Upper lobe of left lung (tissue), 4 donors: ENCODE measurements at regions not wholly inside any gene's neighbourhood (a gene's known extent, or its start where the extent isn't known, plus 50 kb on each side); places are given as distances from the start of the nearest gene placed in this dataset.

ENCODE experiments used
- POLR2A ChIP-seq, 4 donors: fragments of 450-650 bp; IDR thresholded peaks; one replicate each; pipeline ENCODE4 v1.5.1; 2016 to 2017; ENCODE audit warnings: antibody characterized with exemption in 4 of 4, mild to moderate bottlenecking in 2 of 4
- TF ChIP-seq, protein P1 (sequence below), 6 experiments: fragments of 450-650 bp in 4 of 6; fragments of 200-600 bp in 2 of 6; sonication (generic) in 2 of 6; IDR thresholded peaks; one replicate each; pipeline ENCODE4 v1.5.1; 2016 to 2019; ENCODE audit warnings: antibody characterized with exemption in 6 of 6

DNA sequence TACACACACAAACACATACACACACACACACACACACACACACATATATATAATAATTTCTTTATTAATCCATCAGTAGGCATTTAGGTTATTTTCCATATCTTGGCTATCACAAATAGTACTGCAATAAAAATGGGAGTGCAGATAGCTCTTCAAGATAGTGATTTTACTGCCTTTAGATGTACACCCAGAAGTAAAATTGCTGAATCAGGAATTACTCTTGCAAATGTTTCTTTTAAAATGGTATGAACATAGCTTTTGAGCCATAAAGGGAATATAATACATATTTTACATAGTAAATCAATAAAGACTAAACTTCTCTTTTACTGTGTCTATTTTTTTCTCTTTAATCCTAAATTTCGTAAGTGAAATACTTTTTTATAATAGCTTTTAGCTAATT lies 1251.1 kb downstream of the ZPLD1 start:
- no peak for TF ChIP-seq POLR2A (IDR thresholded peaks at IDR 0.05)
- TF ChIP-seq, protein P1, sequence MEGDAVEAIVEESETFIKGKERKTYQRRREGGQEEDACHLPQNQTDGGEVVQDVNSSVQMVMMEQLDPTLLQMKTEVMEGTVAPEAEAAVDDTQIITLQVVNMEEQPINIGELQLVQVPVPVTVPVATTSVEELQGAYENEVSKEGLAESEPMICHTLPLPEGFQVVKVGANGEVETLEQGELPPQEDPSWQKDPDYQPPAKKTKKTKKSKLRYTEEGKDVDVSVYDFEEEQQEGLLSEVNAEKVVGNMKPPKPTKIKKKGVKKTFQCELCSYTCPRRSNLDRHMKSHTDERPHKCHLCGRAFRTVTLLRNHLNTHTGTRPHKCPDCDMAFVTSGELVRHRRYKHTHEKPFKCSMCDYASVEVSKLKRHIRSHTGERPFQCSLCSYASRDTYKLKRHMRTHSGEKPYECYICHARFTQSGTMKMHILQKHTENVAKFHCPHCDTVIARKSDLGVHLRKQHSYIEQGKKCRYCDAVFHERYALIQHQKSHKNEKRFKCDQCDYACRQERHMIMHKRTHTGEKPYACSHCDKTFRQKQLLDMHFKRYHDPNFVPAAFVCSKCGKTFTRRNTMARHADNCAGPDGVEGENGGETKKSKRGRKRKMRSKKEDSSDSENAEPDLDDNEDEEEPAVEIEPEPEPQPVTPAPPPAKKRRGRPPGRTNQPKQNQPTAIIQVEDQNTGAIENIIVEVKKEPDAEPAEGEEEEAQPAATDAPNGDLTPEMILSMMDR (IDR thresholded peaks at IDR 0.05), result no peak
